ENCODE measurements at regions not wholly inside any gene's neighbourhood (a gene's known extent, or its start where the extent isn't known, plus 50 kb on each side); places are given as distances from the start of the nearest gene placed in this dataset.

- DNase-seq: no peak
Measured at GRCh38 chr4:10334506-10335028, 122.7 kb downstream of the ZNF518B start.

GRCh38 chr4:10333942-10334341 lies 123.3 kb downstream of the ZNF518B start:
- no peak for DNase-seq

GRCh38 chr4:10326075-10326474 lies 131.2 kb downstream of the ZNF518B start:
- no peak for DNase-seq

GRCh38 chr4:10321931-10322330 lies 135.3 kb downstream of the ZNF518B start:
- DNase-seq: peak; percentile 55 to 85

- DNase-seq: no peak
Measured at GRCh38 chr4:10320130-10320529, 137.1 kb downstream of the ZNF518B start.

GRCh38 chr4:10317345-10317744 lies 139.9 kb downstream of the ZNF518B start:
- no peak for DNase-seq

GRCh38 chr4:10316851-10317250 lies 140.4 kb downstream of the ZNF518B start:
- DNase-seq: no peak

- no peak for DNase-seq
Measured at GRCh38 chr4:10315638-10316037, 141.6 kb downstream of the ZNF518B start.

GRCh38 chr4:10312568-10312967 lies 144.7 kb downstream of the ZNF518B start:
- DNase-seq: no peak

GRCh38 chr4:10311939-10312338 lies 145.3 kb downstream of the ZNF518B start:
- DNase-seq: no peak

GRCh38 chr4:10305816-10306215 lies 151.4 kb downstream of the ZNF518B start:
- DNase-seq: no peak

- no peak for DNase-seq
Measured at GRCh38 chr4:10303291-10303690, 153.9 kb downstream of the ZNF518B start.

GRCh38 chr4:10302096-10302495 lies 155.1 kb downstream of the ZNF518B start:
- no peak for DNase-seq

GRCh38 chr4:10299601-10300000 lies 157.6 kb downstream of the ZNF518B start:
- no peak for DNase-seq

- DNase-seq: no peak
Measured at GRCh38 chr4:10298681-10299080, 158.5 kb downstream of the ZNF518B start.

GRCh38 chr4:10296730-10297129 lies 160.5 kb downstream of the ZNF518B start:
- no peak for DNase-seq

GRCh38 chr4:10295301-10295700 lies 161.9 kb downstream of the ZNF518B start:
- no peak for DNase-seq

- no peak for DNase-seq
Measured at GRCh38 chr4:10289538-10289906, 167.7 kb downstream of the ZNF518B start.

- no peak for DNase-seq
Measured at GRCh38 chr4:10288830-10289537, 168.2 kb downstream of the ZNF518B start.

GRCh38 chr4:10285028-10285427 lies 168.4 kb upstream of the WDR1 start:
- no peak for DNase-seq

GRCh38 chr4:10283761-10284160 lies 167.2 kb upstream of the WDR1 start:
- DNase-seq: no peak

- no peak for DNase-seq
Measured at GRCh38 chr4:10281996-10282395, 165.4 kb upstream of the WDR1 start.

GRCh38 chr4:10279261-10279660 lies 162.7 kb upstream of the WDR1 start:
- no peak for DNase-seq

- no peak for DNase-seq
Measured at GRCh38 chr4:10278071-10278470, 161.5 kb upstream of the WDR1 start.

GRCh38 chr4:10276152-10276551 lies 159.6 kb upstream of the WDR1 start:
- DNase-seq: no peak
